ENCODE measurements at regions not wholly inside any gene's neighbourhood (a gene's known extent, or its start where the extent isn't known, plus 50 kb on each side); places are given as distances from the start of the nearest gene placed in this dataset.
"Not testable (repeated sequence)": the region's sequence is repeated elsewhere in the genome, so short reads cannot be mapped to it uniquely, and the experiment has no call there.

GRCh38 chr15:93341164-93341563 is 252.2 kb upstream of the RGMA start:
- H3K36me3 ChIP-seq, result no peaks in the 10 kb centered on the region
- intact Hi-C loops (cut with DNase I; ENCODE audit: low total_unique reads) (no loop called here), in situ Hi-C loops (cut with MboI; ENCODE audit: low sequenced_read_pairs in 4 of 4) (no loop called here)
- no peaks in the 10 kb centered on the region for H3K9me3 ChIP-seq
- H3K4me1 ChIP-seq, result no peaks in the 10 kb centered on the region
- DNase-seq, result no peak
- no peak overlapping the region for H3K27ac ChIP-seq
- H3K27me3 ChIP-seq, result no peaks in the 10 kb centered on the region
- TF ChIP-seq POLR2A (IDR thresholded peaks at IDR 0.05), result no peak
- TF ChIP-seq CTCF (IDR thresholded peaks at IDR 0.05 in 4 of 5, conservative IDR thresholded peaks at IDR 0.05 in 1 of 5), result no peak
- ATAC-seq, result no peak
- no peak overlapping the region for H3K4me3 ChIP-seq

GRCh38 chr15:93340406-93340805 is 251.4 kb upstream of the RGMA start:
- no peaks in the 10 kb centered on the region for H3K4me1 ChIP-seq
- TF ChIP-seq POLR2A (IDR thresholded peaks at IDR 0.05) (no peak), CTCF (IDR thresholded peaks at IDR 0.05 in 4 of 5, conservative IDR thresholded peaks at IDR 0.05 in 1 of 5) (no peak)
- H3K4me3 ChIP-seq, result no peak overlapping the region
- H3K9me3 ChIP-seq, result no peaks in the 10 kb centered on the region
- H3K27me3 ChIP-seq, result no peaks in the 10 kb centered on the region
- in situ Hi-C loops (cut with MboI; ENCODE audit: low sequenced_read_pairs in 4 of 4), result no loop called here
- intact Hi-C loops (cut with DNase I; ENCODE audit: low total_unique reads), result no loop called here
- ATAC-seq, result no peak
- H3K27ac ChIP-seq, result no peak overlapping the region
- no peaks in the 10 kb centered on the region for H3K36me3 ChIP-seq
- no peak for DNase-seq

GRCh38 chr15:93333796-93334195 is 244.8 kb upstream of the RGMA start:
- intact Hi-C loops (cut with DNase I; ENCODE audit: low total_unique reads), result no loop called here
- no peaks in the 10 kb centered on the region for H3K9me3 ChIP-seq
- no peak overlapping the region for H3K27ac ChIP-seq
- H3K4me1 ChIP-seq, result no peaks in the 10 kb centered on the region
- no peaks in the 10 kb centered on the region for H3K36me3 ChIP-seq
- H3K27me3 ChIP-seq, result peaks cover 0 to 2% (median 0%) of the 10 kb centered on the region in 3 donors
- no peak for ATAC-seq
- in situ Hi-C loops (cut with MboI; ENCODE audit: low sequenced_read_pairs in 4 of 4), result no loop called here
- no peak for DNase-seq
- TF ChIP-seq CTCF (IDR thresholded peaks at IDR 0.05 in 4 of 5, conservative IDR thresholded peaks at IDR 0.05 in 1 of 5), result no peak
- TF ChIP-seq POLR2A (IDR thresholded peaks at IDR 0.05), result no peak
- no peak overlapping the region for H3K4me3 ChIP-seq

GRCh38 chr15:93333126-93333525 is 244.1 kb upstream of the RGMA start:
- H3K4me1 ChIP-seq; H3K4me3 ChIP-seq; intact Hi-C loops (cut with DNase I; ENCODE audit: low total_unique reads); H3K36me3 ChIP-seq; ATAC-seq; H3K27me3 ChIP-seq; DNase-seq; in situ Hi-C loops (cut with MboI; ENCODE audit: low sequenced_read_pairs in 4 of 4); H3K9me3 ChIP-seq; H3K27ac ChIP-seq: not testable (repeated sequence)

GRCh38 chr15:93332168-93332553 is 243.2 kb upstream of the RGMA start:
- intact Hi-C loops (cut with DNase I; ENCODE audit: low total_unique reads), result no loop called here
- Histone ChIP-seq H3K27ac (no peak overlapping the region), H3K4me3 (no peak overlapping the region), H3K36me3 (no peaks in the 10 kb centered on the region), H3K4me1 (no peaks in the 10 kb centered on the region), H3K27me3 (peaks cover 0 to 2% (median 0%) of the 10 kb centered on the region in 3 donors), H3K9me3 (no peaks in the 10 kb centered on the region)
- TF ChIP-seq POLR2A (IDR thresholded peaks at IDR 0.05) (no peak), CTCF (IDR thresholded peaks at IDR 0.05 in 4 of 5, conservative IDR thresholded peaks at IDR 0.05 in 1 of 5) (no peak)
- DNase-seq (no peak), ATAC-seq (no peak)
- in situ Hi-C loops (cut with MboI; ENCODE audit: low sequenced_read_pairs in 4 of 4), result no loop called here

All from gastrocnemius medialis (tissue), 4 donors.